ENCODE measurements at regions not wholly inside any gene's neighbourhood (a gene's known extent, or its start where the extent isn't known, plus 50 kb on each side); places are given as distances from the start of the nearest gene placed in this dataset.

DNA sequence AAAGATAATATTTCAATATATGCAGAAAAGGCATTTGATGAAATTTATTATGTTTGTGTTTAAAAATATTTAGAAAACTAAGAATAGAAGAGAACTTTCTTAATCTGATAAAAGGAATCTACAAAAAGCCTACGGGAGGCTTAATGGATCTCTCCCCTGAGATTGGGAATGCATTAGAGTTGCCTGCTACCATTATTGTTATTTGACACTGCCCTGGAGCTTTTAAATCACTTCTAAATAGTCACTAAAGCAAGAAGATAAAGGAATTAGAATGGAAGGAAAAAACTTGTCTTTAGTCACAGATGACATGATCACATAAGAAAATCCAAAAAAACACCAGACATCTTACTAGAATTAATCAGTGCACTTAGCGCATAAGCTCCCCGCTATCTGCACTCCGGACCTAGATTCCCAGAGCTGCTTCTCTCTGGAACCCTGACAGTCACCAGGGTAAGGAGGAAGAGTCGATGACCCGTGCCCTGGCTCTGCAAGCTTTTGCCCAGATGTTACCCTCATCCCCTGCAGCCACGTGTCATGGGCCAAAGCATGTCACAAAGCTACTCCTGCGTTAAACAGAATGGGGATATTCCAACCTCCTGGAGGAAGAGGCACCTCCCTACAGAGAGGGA lies 97.1 kb downstream of the MINAR1 start:
- peak; percentile 72 for DNase-seq (ENCODE audit: extremely low spot score)
- no peak for TF ChIP-seq POLR2A (IDR thresholded peaks at IDR 0.05; ENCODE audit: low read depth)
- no peak for TF ChIP-seq POLR2AphosphoS5 (IDR thresholded peaks at IDR 0.05)
- TF ChIP-seq EP300 (IDR thresholded peaks at IDR 0.05), result no peak
- no peak for TF ChIP-seq CTCF (IDR thresholded peaks at IDR 0.05)
- Histone ChIP-seq H3K27me3 (peaks cover 0 to 17% (median 0%) of the 10 kb centered on the region in 4 donors), H3K4me3 (no peak overlapping the region), H3K9me3 (no peaks in the 10 kb centered on the region), H3K4me1 (no peaks in the 10 kb centered on the region), H3K27ac (replicated peaks in 1 of 4) (no peak overlapping the region), H3K36me3 (no peaks in the 10 kb centered on the region)
- WGBS, result 73% methylated on average over 7 of the region's 8 CpGs
- intact Hi-C loops (cut with DNase I), result no loop called here

DNA sequence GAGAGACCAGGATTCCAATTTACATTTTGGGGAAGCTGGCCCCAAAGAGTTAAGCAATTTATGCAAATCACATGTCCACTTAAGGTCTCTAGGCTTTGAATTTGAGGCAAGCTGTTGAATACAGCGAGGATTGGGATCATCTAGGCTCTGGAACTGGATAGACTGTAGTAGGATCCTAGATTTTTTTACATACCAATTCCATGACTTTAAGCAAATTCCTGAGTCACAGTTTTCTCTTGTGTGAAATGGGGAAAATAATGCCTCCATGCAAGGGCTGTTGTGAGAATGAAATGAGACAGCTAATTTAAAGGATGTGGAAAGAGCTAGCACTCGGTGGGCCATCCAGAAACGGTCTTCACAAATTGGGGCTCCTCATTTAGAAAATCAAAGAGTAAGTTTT lies 103.4 kb downstream of the MINAR1 start:
- peak; percentile 26 for DNase-seq (ENCODE audit: extremely low spot score)
- WGBS, result 81% methylated on average over 3 of the region's 3 CpGs
- Histone ChIP-seq H3K27me3 (peaks cover 0 to 3% (median 0%) of the 10 kb centered on the region in 4 donors), H3K27ac (replicated peaks in 1 of 4) (no peak overlapping the region), H3K4me3 (no peak overlapping the region), H3K36me3 (no peaks in the 10 kb centered on the region), H3K4me1 (no peaks in the 10 kb centered on the region), H3K9me3 (no peaks in the 10 kb centered on the region)
- intact Hi-C loops (cut with DNase I), result no loop called here
- TF ChIP-seq EP300 (IDR thresholded peaks at IDR 0.05), result no peak
- no peak for TF ChIP-seq CTCF (IDR thresholded peaks at IDR 0.05)

- H3K4me3 ChIP-seq, result no peak overlapping the region
- intact Hi-C loops (cut with DNase I), result no loop called here
- no peaks in the 10 kb centered on the region for H3K36me3 ChIP-seq
- no peaks in the 10 kb centered on the region for H3K9me3 ChIP-seq
- peak; percentile 78 for DNase-seq (ENCODE audit: extremely low spot score)
- H3K27me3 ChIP-seq, result no peaks in the 10 kb centered on the region
- no peaks in the 10 kb centered on the region for H3K4me1 ChIP-seq
- no peak overlapping the region for H3K27ac ChIP-seq (replicated peaks in 1 of 4)
- WGBS, result 85% methylated on average over 5 of the region's 5 CpGs
- TF ChIP-seq POLR2A (IDR thresholded peaks at IDR 0.05; ENCODE audit: low read depth) (no peak), POLR2AphosphoS5 (IDR thresholded peaks at IDR 0.05) (no peak), CTCF (IDR thresholded peaks at IDR 0.05) (no peak), EP300 (IDR thresholded peaks at IDR 0.05) (no peak)
These were observed 106.4 kb downstream of the MINAR1 start for GRCh38 chr15:79538527-79538926.

- no peak overlapping the region for H3K4me3 ChIP-seq
- H3K9me3 ChIP-seq, result no peaks in the 10 kb centered on the region
- TF ChIP-seq POLR2AphosphoS5 (IDR thresholded peaks at IDR 0.05), result no peak
- TF ChIP-seq EP300 (IDR thresholded peaks at IDR 0.05), result no peak
- no peak for TF ChIP-seq POLR2A (IDR thresholded peaks at IDR 0.05; ENCODE audit: low read depth)
- TF ChIP-seq CTCF (IDR thresholded peaks at IDR 0.05), result no peak
- intact Hi-C loops (cut with DNase I), result no loop called here
- H3K36me3 ChIP-seq, result no peaks in the 10 kb centered on the region
- no peak for DNase-seq (ENCODE audit: extremely low spot score)
- H3K27me3 ChIP-seq, result no peaks in the 10 kb centered on the region
- WGBS, result 74% methylated on average over 3 of the region's 3 CpGs
- H3K4me1 ChIP-seq, result no peaks in the 10 kb centered on the region
- H3K27ac ChIP-seq (replicated peaks in 1 of 4), result no peak overlapping the region
These were observed 107.3 kb downstream of the MINAR1 start for GRCh38 chr15:79539401-79539800.

DNA sequence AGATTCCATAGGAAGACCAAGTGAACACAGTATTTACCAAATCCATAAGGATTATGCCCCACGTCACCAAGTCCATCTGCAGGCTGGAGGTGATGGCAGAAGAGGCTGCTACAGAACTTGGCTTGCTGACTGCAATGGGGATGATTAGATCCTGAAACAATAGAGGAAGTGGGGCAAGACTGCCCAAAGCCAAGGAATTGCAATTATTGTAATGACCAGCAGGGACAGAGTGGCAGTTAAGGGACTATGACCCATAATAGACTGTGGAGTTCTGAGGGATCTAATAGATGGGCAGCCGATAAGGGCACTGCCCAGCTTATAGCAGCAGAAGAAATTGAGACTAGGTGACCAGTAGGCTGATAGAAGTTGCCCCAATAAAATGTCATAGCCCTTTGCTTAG lies 108.4 kb downstream of the MINAR1 start:
- DNase-seq (ENCODE audit: extremely low spot score), result no peak
- no peak for TF ChIP-seq CTCF (IDR thresholded peaks at IDR 0.05)
- no peak for TF ChIP-seq POLR2A (IDR thresholded peaks at IDR 0.05; ENCODE audit: low read depth)
- no peak for TF ChIP-seq EP300 (IDR thresholded peaks at IDR 0.05)
- no peak for TF ChIP-seq POLR2AphosphoS5 (IDR thresholded peaks at IDR 0.05)
- 90% methylated on average over 2 of the region's 2 CpGs for WGBS
- intact Hi-C loops (cut with DNase I), result no loop called here
- no peaks in the 10 kb centered on the region for H3K27me3 ChIP-seq
- H3K4me3 ChIP-seq, result no peak overlapping the region
- H3K27ac ChIP-seq (replicated peaks in 1 of 4), result no peak overlapping the region
- H3K9me3 ChIP-seq, result no peaks in the 10 kb centered on the region
- H3K4me1 ChIP-seq, result no peaks in the 10 kb centered on the region
- no peaks in the 10 kb centered on the region for H3K36me3 ChIP-seq
